Astrocyte (in vitro differentiated cells and primary cell): ENCODE measurements at regions not wholly inside any gene's neighbourhood (a gene's known extent, or its start where the extent isn't known, plus 50 kb on each side); places are given as distances from the start of the nearest gene placed in this dataset.
"Not testable (repeated sequence)": the region's sequence is repeated elsewhere in the genome, so short reads cannot be mapped to it uniquely, and the experiment has no call there.

Source experiments
- DNase-seq: peaks from one replicate; pipeline ENCODE4 v3.0.0-alpha.2; 2010; ENCODE audit warnings: low read depth
- FAIRE-seq: peaks from 2 replicates; lab custom pipeline; 2011; peaks lifted over from hg19 to GRCh38; lab: Jason Lieb, UNC
- H2AFZ ChIP-seq: 2 replicates; pipeline ENCODE4 v1.6.0; 2012; ENCODE audit warnings: low read depth, low read length, inconsistent platforms
- H3K27ac ChIP-seq: 2 replicates; pipeline ENCODE4 v1.5.1; 2011; ENCODE audit warnings: low read depth, low read length, inconsistent platforms
- H3K27me3 ChIP-seq: 2 replicates; pipeline ENCODE4 v1.6.0; 2011; ENCODE audit warnings: low read length, inconsistent platforms; ENCODE audit not compliant: insufficient read depth
- H3K36me3 ChIP-seq: 2 replicates; pipeline ENCODE4 v1.5.1; 2011; ENCODE audit warnings: low read length, inconsistent platforms; ENCODE audit not compliant: insufficient read depth
- H3K4me1 ChIP-seq: 2 replicates; pipeline ENCODE4 v1.5.1; 2011; ENCODE audit warnings: low read length, inconsistent platforms; ENCODE audit not compliant: insufficient read depth
- H3K4me2 ChIP-seq: 2 replicates; pipeline ENCODE4 v1.6.0; 2012; ENCODE audit warnings: low read length, inconsistent platforms
- H3K4me3 ChIP-seq: 2 replicates; pipeline ENCODE4 v1.5.1; 2011; ENCODE audit warnings: low read depth, mild to moderate bottlenecking, low read length, inconsistent platforms; ENCODE audit not compliant: insufficient read depth
- H3K79me2 ChIP-seq: 2 replicates; pipeline ENCODE4 v1.6.0; 2012; ENCODE audit warnings: mild to moderate bottlenecking, low read length, inconsistent platforms; ENCODE audit not compliant: insufficient read depth
- H3K9ac ChIP-seq: 2 replicates; pipeline ENCODE4 v1.6.0; 2012; ENCODE audit warnings: mild to moderate bottlenecking, low read length, inconsistent platforms
- H3K9me3 ChIP-seq: 2 replicates; pipeline ENCODE4 v1.5.1; 2012; ENCODE audit warnings: low read depth, mild to moderate bottlenecking, low read length, inconsistent platforms; ENCODE audit not compliant: insufficient read depth
- H4K20me1 ChIP-seq: 2 replicates; pipeline ENCODE4 v1.6.0; 2012; ENCODE audit warnings: low read length, inconsistent platforms; ENCODE audit not compliant: insufficient read depth
- H3K27ac Mint-ChIP-seq: one replicate; pipeline ENCODE4 v1.8.0; 2021; ENCODE audit warnings: mild to moderate bottlenecking, mixed read lengths; ENCODE audit not compliant: unreplicated experiment
- H3K27me3 Mint-ChIP-seq: one replicate; pipeline ENCODE4 v1.8.0; 2021; ENCODE audit warnings: low read depth, mixed read lengths; ENCODE audit not compliant: unreplicated experiment
- H3K36me3 Mint-ChIP-seq: one replicate; pipeline ENCODE4 v1.8.0; 2021; ENCODE audit warnings: low read depth, mixed read lengths; ENCODE audit not compliant: unreplicated experiment
- H3K4me1 Mint-ChIP-seq: one replicate; pipeline ENCODE4 v1.8.0; 2021; ENCODE audit warnings: low read depth, mixed read lengths; ENCODE audit not compliant: unreplicated experiment
- H3K4me3 Mint-ChIP-seq: one replicate; pipeline ENCODE4 v1.8.0; 2021; ENCODE audit warnings: mild to moderate bottlenecking, moderate library complexity, mixed read lengths; ENCODE audit not compliant: unreplicated experiment
- H3K9me3 Mint-ChIP-seq: one replicate; pipeline ENCODE4 v1.8.0; 2021; ENCODE audit warnings: mild to moderate bottlenecking, mixed read lengths; ENCODE audit not compliant: unreplicated experiment
- EZH2 ChIP-seq: IDR thresholded peaks from 2 replicates; pipeline ENCODE4 v1.6.1; 2012; ENCODE audit warnings: mild to moderate bottlenecking, low read length, inconsistent platforms; ENCODE audit not compliant: insufficient read depth
- TF ChIP-seq, protein P1 (sequence below): IDR thresholded peaks from 2 replicates; pipeline ENCODE4 v1.5.1; 2011; ENCODE audit warnings: low read depth, mild to moderate bottlenecking, inconsistent platforms, low read length, moderate library complexity; ENCODE audit not compliant: insufficient read depth

DNA sequence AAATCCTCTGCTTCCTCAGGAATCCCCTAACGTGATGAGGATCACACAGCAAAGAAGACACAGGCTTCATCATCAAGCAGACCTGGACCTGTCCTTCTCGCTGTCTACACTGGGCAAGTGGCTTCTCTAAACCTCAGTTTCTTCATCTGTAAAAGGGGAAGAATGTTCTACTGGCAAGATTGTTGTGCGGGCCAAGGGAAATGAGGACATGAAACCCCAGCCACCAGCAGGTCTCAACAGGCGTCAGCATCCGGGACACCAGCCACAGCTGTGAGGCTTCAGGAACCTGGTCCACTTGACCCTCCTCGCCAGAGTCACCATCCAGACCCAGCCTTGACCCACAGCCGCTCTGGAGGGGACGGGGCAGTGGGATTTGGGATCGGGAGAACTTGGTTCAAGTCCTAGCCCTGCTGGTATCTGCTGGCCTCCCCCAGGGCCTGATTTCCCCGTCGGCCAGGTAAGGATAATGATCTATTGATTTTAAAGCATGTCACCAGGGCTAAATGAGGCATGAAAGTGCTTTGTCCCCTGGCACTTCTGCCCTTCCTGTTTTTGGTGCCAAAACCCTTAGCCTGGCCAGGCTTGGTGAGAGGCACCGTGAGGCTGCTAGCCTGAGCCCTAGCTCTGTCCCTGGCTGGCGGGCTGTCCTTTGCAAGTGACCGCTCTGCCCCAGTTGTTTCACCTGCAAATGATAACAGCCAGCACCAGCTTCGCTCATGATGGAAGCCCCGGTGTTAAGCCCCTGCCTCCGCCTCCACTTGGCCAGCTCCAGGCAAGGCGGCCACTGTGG lies 170.4 kb downstream of the OR4M2 start:
- not testable (repeated sequence) for H3K27me3 Mint-ChIP-seq, H3K27me3 ChIP-seq, H3K4me3 Mint-ChIP-seq, H3K27ac ChIP-seq, H3K4me1 Mint-ChIP-seq, H2AFZ ChIP-seq, H4K20me1 ChIP-seq, H3K79me2 ChIP-seq, H3K9ac ChIP-seq, H3K36me3 ChIP-seq, FAIRE-seq, H3K9me3 ChIP-seq, H3K4me2 ChIP-seq, H3K4me3 ChIP-seq, DNase-seq, H3K27ac Mint-ChIP-seq, H3K4me1 ChIP-seq, H3K36me3 Mint-ChIP-seq
- H3K9me3 Mint-ChIP-seq = peaks cover 32% of the 10 kb centered on the region

DNA sequence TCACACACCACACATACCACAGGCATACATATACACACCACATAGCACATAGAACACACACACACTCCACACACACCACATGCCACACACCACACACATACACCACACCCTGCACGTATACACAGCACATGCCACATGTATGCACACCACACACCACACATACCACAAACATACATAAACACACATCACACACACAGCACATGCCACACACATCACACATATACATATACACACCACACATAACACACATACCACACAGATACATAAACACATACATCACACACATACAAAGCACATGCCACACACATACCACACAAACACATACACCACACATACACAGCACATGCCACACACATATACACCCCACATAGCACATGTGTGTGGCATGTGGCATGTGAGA lies 171.1 kb downstream of the OR4M2 start:
- Mint-ChIP-seq H3K27ac (no peak overlapping the region), H3K4me3 (no peak overlapping the region), H3K9me3 (peaks cover 31% of the 10 kb centered on the region), H3K4me1 (no peaks in the 10 kb centered on the region), H3K27me3 (no peaks in the 10 kb centered on the region), H3K36me3 (no peaks in the 10 kb centered on the region)
- H3K4me1 ChIP-seq = no peaks in the 10 kb centered on the region
- no peaks in the 10 kb centered on the region for H4K20me1 ChIP-seq
- H3K79me2 ChIP-seq = no peaks in the 10 kb centered on the region
- no peak overlapping the region for H3K4me3 ChIP-seq
- no peak overlapping the region for H3K4me2 ChIP-seq
- no peak for TF ChIP-seq EZH2
- TF ChIP-seq, protein P1, sequence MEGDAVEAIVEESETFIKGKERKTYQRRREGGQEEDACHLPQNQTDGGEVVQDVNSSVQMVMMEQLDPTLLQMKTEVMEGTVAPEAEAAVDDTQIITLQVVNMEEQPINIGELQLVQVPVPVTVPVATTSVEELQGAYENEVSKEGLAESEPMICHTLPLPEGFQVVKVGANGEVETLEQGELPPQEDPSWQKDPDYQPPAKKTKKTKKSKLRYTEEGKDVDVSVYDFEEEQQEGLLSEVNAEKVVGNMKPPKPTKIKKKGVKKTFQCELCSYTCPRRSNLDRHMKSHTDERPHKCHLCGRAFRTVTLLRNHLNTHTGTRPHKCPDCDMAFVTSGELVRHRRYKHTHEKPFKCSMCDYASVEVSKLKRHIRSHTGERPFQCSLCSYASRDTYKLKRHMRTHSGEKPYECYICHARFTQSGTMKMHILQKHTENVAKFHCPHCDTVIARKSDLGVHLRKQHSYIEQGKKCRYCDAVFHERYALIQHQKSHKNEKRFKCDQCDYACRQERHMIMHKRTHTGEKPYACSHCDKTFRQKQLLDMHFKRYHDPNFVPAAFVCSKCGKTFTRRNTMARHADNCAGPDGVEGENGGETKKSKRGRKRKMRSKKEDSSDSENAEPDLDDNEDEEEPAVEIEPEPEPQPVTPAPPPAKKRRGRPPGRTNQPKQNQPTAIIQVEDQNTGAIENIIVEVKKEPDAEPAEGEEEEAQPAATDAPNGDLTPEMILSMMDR = no peak
- no peaks in the 10 kb centered on the region for H3K36me3 ChIP-seq
- FAIRE-seq (no peak), DNase-seq (no peak)
- H3K9me3 ChIP-seq = peaks cover 7% of the 10 kb centered on the region
- H3K27ac ChIP-seq = no peak overlapping the region
- H2AFZ ChIP-seq = no peak overlapping the region
- no peak overlapping the region for H3K9ac ChIP-seq
- H3K27me3 ChIP-seq = no peaks in the 10 kb centered on the region

GRCh38 chr15:22252047-22252446 lies 171.7 kb downstream of the OR4M2 start:
- DNase-seq, H3K4me1 ChIP-seq, FAIRE-seq, H3K79me2 ChIP-seq, H3K9ac ChIP-seq, H3K4me2 ChIP-seq, H3K27ac ChIP-seq, H3K36me3 Mint-ChIP-seq, H3K9me3 ChIP-seq, H4K20me1 ChIP-seq, H3K27me3 Mint-ChIP-seq, H3K36me3 ChIP-seq, H3K27ac Mint-ChIP-seq, H3K4me3 ChIP-seq, H3K4me1 Mint-ChIP-seq, H3K27me3 ChIP-seq, H3K4me3 Mint-ChIP-seq, H2AFZ ChIP-seq: not testable (repeated sequence)
- peaks cover 30% of the 10 kb centered on the region for H3K9me3 Mint-ChIP-seq

- H3K9me3 ChIP-seq, H3K27me3 ChIP-seq, H3K27me3 Mint-ChIP-seq, H3K27ac ChIP-seq, H2AFZ ChIP-seq, H3K4me3 Mint-ChIP-seq, DNase-seq, H3K36me3 ChIP-seq, H3K9ac ChIP-seq, H3K4me3 ChIP-seq, H3K4me1 ChIP-seq, H4K20me1 ChIP-seq, H3K4me2 ChIP-seq, H3K79me2 ChIP-seq, H3K36me3 Mint-ChIP-seq, FAIRE-seq, H3K4me1 Mint-ChIP-seq, H3K27ac Mint-ChIP-seq: not testable (repeated sequence)
- H3K9me3 Mint-ChIP-seq = peaks cover 30% of the 10 kb centered on the region
Measured at GRCh38 chr15:22252521-22252920, 172.2 kb downstream of the OR4M2 start.

- not testable (repeated sequence) for H3K4me1 ChIP-seq, DNase-seq, H3K79me2 ChIP-seq, H3K27ac Mint-ChIP-seq, H3K27me3 ChIP-seq, H4K20me1 ChIP-seq, H3K4me2 ChIP-seq, H3K36me3 Mint-ChIP-seq, H2AFZ ChIP-seq, H3K27me3 Mint-ChIP-seq, FAIRE-seq, H3K4me3 Mint-ChIP-seq, H3K4me1 Mint-ChIP-seq, H3K9ac ChIP-seq, H3K36me3 ChIP-seq, H3K27ac ChIP-seq, H3K9me3 ChIP-seq, H3K4me3 ChIP-seq
- peaks cover 27% of the 10 kb centered on the region for H3K9me3 Mint-ChIP-seq
Measured at GRCh38 chr15:22253002-22253675, 172.8 kb downstream of the OR4M2 start.
